H9 (cell line): ENCODE measurements at regions not wholly inside any gene's neighbourhood (a gene's known extent, or its start where the extent isn't known, plus 50 kb on each side); places are given as distances from the start of the nearest gene placed in this dataset.

ENCODE experiments used
- DNase-seq: peaks from one replicate; pipeline ENCODE4 v3.0.0-alpha.2; 2017
- H2AFZ ChIP-seq: one replicate; pipeline ENCODE4 v1.6.1; 2013; ENCODE audit warnings: mild to moderate bottlenecking, low read length, control low read depth, moderate library complexity
- H2AK5ac ChIP-seq: 2 replicates; pipeline ENCODE4 v1.6.1; 2013; ENCODE audit warnings: low read length, control low read depth, mixed read lengths; ENCODE audit not compliant: insufficient read length
- H2BK120ac ChIP-seq: one replicate; pipeline ENCODE4 v1.6.1; 2013; ENCODE audit warnings: low read depth, mild to moderate bottlenecking, low read length, control low read depth, inconsistent platforms; ENCODE audit not compliant: poor library complexity, severe bottlenecking
- H2BK12ac ChIP-seq: 2 replicates; pipeline ENCODE4 v1.6.1; 2013; ENCODE audit warnings: low read length, control low read depth, mixed read lengths, low read depth; ENCODE audit not compliant: insufficient read length
- H2BK15ac ChIP-seq: 2 replicates; pipeline ENCODE4 v1.6.1; 2013; ENCODE audit warnings: low read depth, low read length, control low read depth
- H2BK20ac ChIP-seq: one replicate; pipeline ENCODE4 v1.6.1; 2013; ENCODE audit warnings: low read depth, mild to moderate bottlenecking, low read length, control low read depth, inconsistent platforms; ENCODE audit not compliant: poor library complexity, severe bottlenecking
- H2BK5ac ChIP-seq: 2 replicates; pipeline ENCODE4 v1.6.1; 2013; ENCODE audit warnings: low read length, control low read depth, mixed read lengths; ENCODE audit not compliant: insufficient read length
- H3K14ac ChIP-seq: 2 replicates; pipeline ENCODE4 v1.6.1; 2013; ENCODE audit warnings: low read length, control low read depth; ENCODE audit not compliant: insufficient read depth
- H3K18ac ChIP-seq: 2 replicates; pipeline ENCODE4 v1.6.1; 2013; ENCODE audit warnings: low read depth, mild to moderate bottlenecking, mixed read lengths, low read length, control low read depth; ENCODE audit not compliant: insufficient read length
- H3K23ac ChIP-seq: 2 replicates; pipeline ENCODE4 v1.6.1; 2013; ENCODE audit warnings: low read length, control low read depth, mixed read lengths, low read depth; ENCODE audit not compliant: insufficient read length
- H3K23me2 ChIP-seq: 2 replicates; pipeline ENCODE4 v1.6.1; 2013; ENCODE audit warnings: low read depth, mild to moderate bottlenecking, mixed read lengths, low read length, control low read depth; ENCODE audit not compliant: insufficient read length, poor library complexity, severe bottlenecking
- H3K27ac ChIP-seq: 2 replicates; pipeline ENCODE4 v1.5.1; 2013; ENCODE audit warnings: low read length, control low read depth, mixed read lengths, low read depth; ENCODE audit not compliant: insufficient read length
- H3K27me3 ChIP-seq: 2 replicates; pipeline ENCODE4 v1.6.1; 2013; ENCODE audit warnings: low read length, control low read depth, inconsistent platforms; ENCODE audit not compliant: insufficient read depth
- H3K4ac ChIP-seq: 2 replicates; pipeline ENCODE4 v1.6.1; 2013; ENCODE audit warnings: low read depth, mild to moderate bottlenecking, control low read depth, inconsistent platforms, low read length, moderate library complexity
- H3K4me1 ChIP-seq: 2 replicates; pipeline ENCODE4 v1.6.1; 2013; ENCODE audit warnings: low read length, control low read depth, inconsistent platforms; ENCODE audit not compliant: insufficient read depth
- H3K4me2 ChIP-seq: 2 replicates; pipeline ENCODE4 v1.6.1; 2013; ENCODE audit warnings: low read length, control low read depth, mixed read lengths; ENCODE audit not compliant: insufficient read length, insufficient read depth
- H3K56ac ChIP-seq: 2 replicates; pipeline ENCODE4 v1.6.1; 2013; ENCODE audit warnings: low read depth, mild to moderate bottlenecking, mixed read lengths, low read length, control low read depth; ENCODE audit not compliant: insufficient read length
- H3K79me1 ChIP-seq: 2 replicates; pipeline ENCODE4 v1.6.1; 2013; ENCODE audit warnings: low read depth, mild to moderate bottlenecking, moderate library complexity, low read length, control low read depth, inconsistent platforms; ENCODE audit not compliant: insufficient read depth, poor library complexity, severe bottlenecking
- H3K79me2 ChIP-seq: 2 replicates; pipeline ENCODE4 v1.6.1; 2013; ENCODE audit warnings: low read length, control low read depth, inconsistent platforms; ENCODE audit not compliant: insufficient read depth
- H3K9ac ChIP-seq: 2 replicates; pipeline ENCODE4 v1.6.1; 2013; ENCODE audit warnings: low read length, control low read depth, mixed read lengths; ENCODE audit not compliant: insufficient read length; ENCODE audit errors: extremely low read depth
- H3K9me3 ChIP-seq: one replicate; pipeline ENCODE4 v1.6.1; 2013; ENCODE audit warnings: low read depth, low read length, inconsistent platforms; ENCODE audit not compliant: control insufficient read depth
- H3T11ph ChIP-seq: one replicate; pipeline ENCODE4 v1.6.1; 2013; ENCODE audit warnings: mild to moderate bottlenecking, low read length, control low read depth, inconsistent platforms
- H4K20me1 ChIP-seq: one replicate; pipeline ENCODE4 v1.6.1; 2013; ENCODE audit not compliant: control insufficient read depth, insufficient read length, insufficient read depth
- H4K5ac ChIP-seq: 2 replicates; pipeline ENCODE4 v1.6.1; 2013; ENCODE audit warnings: low read depth, mild to moderate bottlenecking, mixed read lengths, low read length, control low read depth; ENCODE audit not compliant: insufficient read length
- H4K8ac ChIP-seq: replicated peaks from 2 replicates; pipeline ENCODE4 v1.6.1; 2013; ENCODE audit warnings: low read length, control low read depth, mixed read lengths, low read depth; ENCODE audit not compliant: insufficient read length
- H4K91ac ChIP-seq: 2 replicates; pipeline ENCODE4 v1.6.1; 2013; ENCODE audit warnings: low read depth, mild to moderate bottlenecking, moderate library complexity, mixed read lengths, low read length, control low read depth; ENCODE audit not compliant: insufficient read length
- H3K27ac Mint-ChIP-seq, 3 experiments: 2 replicates in 2 of 3; 3 replicates in 1 of 3; pipeline ENCODE4 v1.8.0; 2020 to 2021; ENCODE audit warnings: mixed read lengths in 3 of 3, mild to moderate bottlenecking in 1 of 3, moderate library complexity in 1 of 3
- H3K27me3 Mint-ChIP-seq: 2 replicates; pipeline ENCODE4 v1.8.0; 2021; ENCODE audit warnings: low read depth, mild to moderate bottlenecking, moderate library complexity, mixed read lengths
- H3K36me3 Mint-ChIP-seq, 3 experiments: 2 replicates in 2 of 3; 3 replicates in 1 of 3; pipeline ENCODE4 v1.8.0; 2020 to 2021; ENCODE audit warnings: low read depth in 3 of 3, mixed read lengths in 3 of 3; ENCODE audit not compliant: insufficient read depth in 1 of 3
- H3K4me1 Mint-ChIP-seq, 2 experiments: 2 replicates each; pipeline ENCODE4 v1.8.0; 2020; ENCODE audit warnings: mixed read lengths in 2 of 2
- H3K4me3 Mint-ChIP-seq, 2 experiments: 2 replicates in 1 of 2; 3 replicates in 1 of 2; pipeline ENCODE4 v1.8.0; 2020 to 2021; ENCODE audit warnings: mild to moderate bottlenecking in 2 of 2, mixed read lengths in 2 of 2, moderate library complexity in 1 of 2
- H3K9me3 Mint-ChIP-seq, 2 experiments: 2 replicates in 1 of 2; 3 replicates in 1 of 2; pipeline ENCODE4 v1.8.0; 2020; ENCODE audit warnings: mild to moderate bottlenecking in 2 of 2, mixed read lengths in 2 of 2, moderate library complexity in 1 of 2
- CTCF ChIP-seq: fragments of 200-600 bp; sonication (generic); conservative IDR thresholded peaks from 3 replicates; pipeline ENCODE4 v1.8.0; 2021; ENCODE audit warnings: antibody characterized with exemption, mild to moderate bottlenecking
- WGBS: extraction: QIAGEN DNeasy Blood & Tissue Kit; methylation state at CpG from one replicate; pipeline ENCODE4 v1.1.7; 2013; ENCODE audit warnings: missing lambda C conversion rate, low lambda C conversion rate, mixed read lengths; ENCODE audit not compliant: insufficient read length; ENCODE audit errors: extremely low coverage; 5-methylcytosine and 5-hydroxymethylcytosine counted together

GRCh38 chr9:134240361-134240760 is 76.0 kb upstream of the RNU6ATAC start:
- H3K4me3 Mint-ChIP-seq = no peak overlapping the region
- Histone ChIP-seq H3K4me2 (no peak overlapping the region), H3K56ac (no peak overlapping the region), H2BK120ac (no peak overlapping the region), H4K5ac (no peak overlapping the region), H3K18ac (no peak overlapping the region), H2AK5ac (no peak overlapping the region), H3K79me1 (no peaks in the 10 kb centered on the region), H3K23ac (no peak overlapping the region), H3K9ac (no peak overlapping the region), H3K9me3 (no peaks in the 10 kb centered on the region), H3K27me3 (no peaks in the 10 kb centered on the region), H2BK12ac (no peak overlapping the region), H3K4ac (no peak overlapping the region), H2AFZ (no peak overlapping the region), H3K14ac (no peak overlapping the region), H4K8ac (no peak overlapping the region), H2BK5ac (no peak overlapping the region), H4K91ac (no peak overlapping the region), H4K20me1 (no peaks in the 10 kb centered on the region), H2BK15ac (no peak overlapping the region), H2BK20ac (no peak overlapping the region), H3K79me2 (no peaks in the 10 kb centered on the region), H3K4me1 (no peaks in the 10 kb centered on the region), H3K27ac (no peak overlapping the region), H3K23me2 (no peaks in the 10 kb centered on the region), H3T11ph (no peak overlapping the region)
- no CpG with 5 or more reads among the region's 11 CpGs for WGBS
- no peak for TF ChIP-seq CTCF
- no peaks in the 10 kb centered on the region for H3K9me3 Mint-ChIP-seq
- peaks cover 0 to 13% of the 10 kb centered on the region in 2 experiments; a peak in 2 of 4 replicates for H3K4me1 Mint-ChIP-seq
- peak overlapping the region in 1 of 3 experiments; percentile 27; a peak in 1 of 7 replicates for H3K27ac Mint-ChIP-seq
- no peak for DNase-seq
- H3K27me3 Mint-ChIP-seq = peaks cover 3% of the 10 kb centered on the region; the same call in 1 of the 2 replicates
- H3K36me3 Mint-ChIP-seq = no peaks in the 10 kb centered on the region
